GM19025 (cell line): ENCODE measurements at regions not wholly inside any gene's neighbourhood (a gene's known extent, or its start where the extent isn't known, plus 50 kb on each side); places are given as distances from the start of the nearest gene placed in this dataset.

Source experiments
- ATAC-seq: cut with Tn5 transposase; IDR thresholded peaks from one replicate; pipeline ENCODE4 v1.9.1; 2021; ENCODE audit warnings: mild to moderate bottlenecking, low read depth, moderate library complexity; ENCODE audit not compliant: unreplicated experiment

GRCh38 chr6:106918115-106918514, 56.4 kb downstream of the CD24 start:
- ATAC-seq = no peak

GRCh38 chr6:106916891-106917290, 57.6 kb downstream of the CD24 start:
- no peak for ATAC-seq

- no peak for ATAC-seq
Measured at GRCh38 chr6:106913676-106914280, 60.8 kb downstream of the CD24 start.

- ATAC-seq = no peak
Measured at GRCh38 chr6:106913111-106913510, 61.4 kb downstream of the CD24 start.

GRCh38 chr6:106912091-106912490, 62.4 kb downstream of the CD24 start:
- ATAC-seq = no peak

GRCh38 chr6:106910999-106911949, 63.3 kb downstream of the CD24 start:
- no peak for ATAC-seq

- ATAC-seq = no peak
Measured at GRCh38 chr6:106908386-106908840, 66.1 kb downstream of the CD24 start.

GRCh38 chr6:106907754-106908153, 66.8 kb downstream of the CD24 start:
- ATAC-seq = no peak

GRCh38 chr6:106906232-106906631, 68.3 kb downstream of the CD24 start:
- ATAC-seq = no peak

GRCh38 chr6:106903299-106903698, 71.2 kb downstream of the CD24 start:
- no peak for ATAC-seq

- no peak for ATAC-seq
Measured at GRCh38 chr6:106901062-106901461, 73.5 kb downstream of the CD24 start.

GRCh38 chr6:106899697-106900096, 74.8 kb downstream of the CD24 start:
- no peak for ATAC-seq

- ATAC-seq = no peak
Measured at GRCh38 chr6:106897580-106897979, 76.9 kb downstream of the CD24 start.

GRCh38 chr6:106895703-106896040, 78.9 kb downstream of the CD24 start:
- ATAC-seq = no peak

GRCh38 chr6:106894978-106895702, 79.4 kb downstream of the CD24 start:
- no peak for ATAC-seq

- no peak for ATAC-seq
Measured at GRCh38 chr6:106892186-106892585, 82.3 kb downstream of the CD24 start.

- no peak for ATAC-seq
Measured at GRCh38 chr6:106890447-106890846, 84.1 kb downstream of the CD24 start.

GRCh38 chr6:106889692-106890091, 84.8 kb downstream of the CD24 start:
- ATAC-seq = no peak

- ATAC-seq = no peak
Measured at GRCh38 chr6:106886922-106887797, 87.4 kb downstream of the CD24 start.
